Fibroblast of peridontal ligament (primary cell): ENCODE measurements at regions not wholly inside any gene's neighbourhood (a gene's known extent, or its start where the extent isn't known, plus 50 kb on each side); places are given as distances from the start of the nearest gene placed in this dataset.

Experiments
- DNase-seq: peaks from one replicate; pipeline ENCODE4 v3.0.0-alpha.2; 2010; ENCODE audit errors: extremely low read depth

DNA sequence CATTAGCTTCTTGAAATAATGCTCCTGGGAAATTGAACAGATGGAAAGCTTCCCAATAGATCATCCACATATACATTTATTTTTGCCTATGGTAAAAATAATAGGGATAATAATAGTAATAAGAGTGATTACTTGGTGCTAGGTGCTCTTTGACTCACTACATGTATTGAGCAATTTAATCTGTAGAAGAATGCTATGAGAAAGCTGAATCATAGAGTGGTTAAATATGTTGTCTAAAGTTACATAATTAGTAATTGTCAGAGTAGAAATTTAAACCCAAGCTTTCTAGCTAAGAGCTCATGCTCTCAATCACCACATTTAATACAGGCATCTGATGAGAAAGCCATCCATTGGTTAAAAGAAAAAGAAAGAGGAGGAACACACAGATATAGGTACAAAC is 590.5 kb upstream of the SLC8A1 start:
- no peak for DNase-seq

DNA sequence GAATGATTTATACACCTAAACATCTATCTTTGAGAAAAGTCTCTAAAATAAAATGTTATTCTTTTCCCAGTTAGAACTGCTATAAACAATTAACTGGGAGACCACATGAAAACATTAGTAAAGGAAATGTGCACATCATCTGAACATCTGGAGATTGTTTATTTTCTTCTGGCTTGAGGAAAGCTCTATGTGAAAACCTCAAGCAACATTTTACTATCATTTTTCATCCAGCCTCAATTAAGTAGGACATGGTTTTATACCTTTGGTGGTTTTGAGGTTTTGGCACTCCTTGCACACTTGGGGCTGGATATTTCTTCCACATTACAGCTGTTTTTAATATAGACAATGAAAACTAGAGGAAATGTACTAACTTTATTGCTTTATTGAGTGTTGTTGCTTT is 609.5 kb upstream of the SLC8A1 start:
- peak; percentile 86 for DNase-seq

DNA sequence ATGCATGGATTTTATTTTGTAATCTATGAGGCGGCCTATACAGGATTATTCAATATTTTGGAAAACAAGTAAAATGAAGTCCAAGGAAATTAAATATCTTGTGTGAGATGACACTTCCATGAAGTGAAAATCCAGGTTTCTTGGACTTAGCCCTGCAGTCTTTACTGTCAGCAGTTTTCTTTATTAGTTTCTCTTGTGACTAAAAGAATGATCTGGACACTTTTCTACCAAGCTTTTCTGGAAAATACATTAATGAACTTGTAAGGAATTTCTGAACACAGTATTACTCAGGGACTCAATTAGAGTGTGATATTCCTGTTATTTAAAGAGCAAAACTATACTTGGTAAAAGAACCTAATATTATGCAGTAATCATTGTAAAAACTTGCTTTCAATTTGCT is 610.4 kb upstream of the SLC8A1 start:
- DNase-seq, result no peak

DNA sequence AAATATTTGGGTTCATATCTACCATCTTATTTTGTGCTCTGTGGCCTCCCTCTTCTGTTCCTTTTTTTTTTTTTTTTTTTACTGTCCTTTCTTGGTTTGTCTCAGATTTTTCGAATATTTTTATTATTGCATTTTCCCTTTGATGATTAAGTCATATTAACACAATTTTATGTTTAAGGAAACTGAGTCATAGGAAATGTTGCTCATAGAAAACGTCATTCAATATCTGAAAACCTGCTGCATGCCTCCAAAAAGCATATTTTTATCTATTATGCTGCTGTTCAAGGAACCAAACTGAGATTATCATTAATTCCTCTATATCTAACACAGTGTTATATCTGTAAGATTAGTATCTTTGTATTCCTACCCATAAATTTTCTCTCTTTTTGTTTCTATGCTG is 614.3 kb upstream of the SLC8A1 start:
- no peak for DNase-seq

DNA sequence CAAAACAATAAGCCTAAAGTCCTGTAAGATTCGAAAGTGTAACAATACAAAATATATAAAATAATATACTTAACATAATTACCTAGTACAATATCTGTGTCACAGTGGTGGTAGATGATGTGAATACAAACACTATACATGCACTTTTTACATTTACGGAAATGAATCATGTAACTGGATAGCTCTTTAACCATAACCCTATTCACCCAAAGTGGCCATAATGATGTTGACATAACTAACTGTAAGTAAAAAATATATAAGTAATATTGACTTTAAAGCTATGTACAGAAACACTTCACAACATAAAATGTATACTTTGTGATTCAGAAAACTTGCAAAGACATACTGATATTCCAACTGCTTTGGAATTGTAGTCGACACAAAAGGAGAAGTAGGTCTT is 616.9 kb upstream of the SLC8A1 start:
- DNase-seq, result no peak

DNA sequence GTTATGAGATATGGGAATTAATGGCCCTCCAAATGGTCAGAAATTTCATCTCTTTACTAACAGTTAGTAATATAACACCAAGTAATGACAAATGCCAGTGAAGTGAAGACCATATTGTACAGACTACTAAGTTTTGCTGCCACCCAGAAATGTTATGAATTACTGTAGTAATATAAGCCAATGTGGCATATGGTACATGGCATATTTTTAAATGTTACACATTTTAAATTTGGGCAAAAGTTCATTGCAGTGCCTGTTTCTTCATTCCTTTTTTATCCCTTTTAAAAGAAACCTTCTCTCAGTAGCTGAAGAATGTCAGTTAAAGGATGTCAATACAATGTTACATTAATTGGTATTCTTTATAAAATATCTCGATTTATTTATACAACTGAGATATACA is 626.5 kb upstream of the SLC8A1 start:
- DNase-seq, result no peak

DNA sequence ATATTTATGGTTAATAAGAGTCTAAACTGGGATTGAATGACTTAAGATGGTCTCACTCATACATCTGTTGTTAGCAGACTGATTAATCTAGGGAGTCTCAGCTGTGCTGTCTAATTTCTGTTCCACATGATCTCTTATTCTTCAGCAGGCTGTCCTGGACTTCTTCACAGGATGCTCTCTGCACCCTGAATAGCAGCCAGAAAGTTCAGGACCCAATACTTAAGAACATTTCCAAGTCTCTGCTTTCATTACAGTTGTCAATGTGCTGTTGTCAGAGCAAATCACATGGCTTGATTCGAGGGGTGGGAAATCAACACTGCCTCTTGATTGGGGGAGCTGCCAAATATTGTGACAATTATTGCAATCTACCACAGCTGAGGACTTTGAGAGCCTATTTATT is 627.1 kb upstream of the SLC8A1 start:
- DNase-seq, result no peak

DNA sequence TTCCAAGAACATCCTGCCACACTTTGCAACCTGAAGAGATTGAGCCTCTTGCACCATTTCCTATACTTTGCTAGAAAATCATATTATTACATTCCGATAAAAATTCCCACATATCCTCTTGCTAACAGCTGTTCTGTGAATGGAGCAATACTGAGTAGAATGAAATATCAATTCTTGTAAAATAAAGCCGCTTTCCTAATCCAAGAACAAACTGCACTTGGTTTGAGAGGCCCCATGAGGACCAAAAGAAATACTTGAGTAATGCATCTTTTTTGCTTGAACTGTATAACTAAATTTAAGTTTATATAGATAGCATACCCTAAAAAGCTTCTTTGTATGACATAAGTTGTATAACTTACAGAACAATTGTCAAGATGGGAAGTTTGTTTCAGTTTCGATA is 632.4 kb upstream of the SLC8A1 start:
- no peak for DNase-seq

DNA sequence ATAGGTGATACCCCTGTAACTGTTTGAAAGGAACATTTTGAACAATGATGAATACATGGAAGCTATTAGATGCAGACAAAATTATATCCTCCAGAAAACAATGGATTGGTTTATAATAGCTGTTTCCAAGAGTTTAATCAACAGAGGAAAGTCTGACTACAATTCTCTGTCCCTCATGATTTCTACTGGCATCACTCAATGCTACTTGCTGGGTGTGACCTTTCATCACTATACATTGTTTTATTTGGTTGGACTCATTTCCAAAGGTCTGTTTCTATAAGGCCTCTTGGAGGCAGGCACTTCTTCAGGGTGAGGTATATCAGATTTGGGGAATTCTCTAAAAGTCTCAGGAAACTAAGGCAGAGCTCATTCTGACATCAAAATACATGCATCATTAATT is 636.1 kb upstream of the SLC8A1 start:
- DNase-seq, result no peak

DNA sequence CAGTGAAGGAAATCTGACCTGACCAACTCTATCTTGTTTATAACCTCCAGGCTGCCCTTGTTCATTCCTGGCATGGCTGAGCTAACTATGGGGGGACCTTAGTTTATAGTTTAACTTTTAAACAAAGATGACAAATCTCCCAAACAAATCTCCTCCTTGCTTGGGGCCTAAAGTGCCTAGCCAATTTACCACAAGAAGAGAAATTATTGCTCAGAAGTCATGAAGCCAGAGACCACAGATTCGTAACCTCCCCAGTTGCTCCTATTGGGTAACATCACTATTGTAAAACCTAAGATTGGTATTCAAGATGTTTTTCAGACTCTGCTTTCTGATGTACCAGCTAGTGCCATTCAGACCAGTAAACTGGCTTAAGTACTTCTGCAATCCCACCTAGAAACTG is 649.4 kb upstream of the SLC8A1 start:
- peak; percentile 15 for DNase-seq

DNA sequence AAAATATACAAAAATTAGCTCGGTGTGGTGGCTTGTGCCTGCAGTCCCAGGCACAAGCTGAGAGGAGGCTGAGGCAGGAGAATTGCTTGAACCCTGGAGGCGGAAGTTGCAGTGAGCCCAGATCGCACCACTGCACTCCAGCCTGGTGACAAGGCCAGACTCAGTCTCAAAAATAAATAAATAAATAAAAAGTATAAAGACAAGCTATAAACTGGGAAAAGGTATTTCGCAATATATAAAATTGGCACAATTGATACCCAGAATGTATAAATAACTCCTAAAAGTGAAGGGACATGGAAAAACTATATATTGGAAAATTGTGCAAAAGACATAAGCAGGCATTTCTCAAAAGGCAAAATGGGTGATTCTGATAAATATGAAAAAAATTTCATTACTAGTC is 657.9 kb upstream of the SLC8A1 start:
- no peak for DNase-seq

DNA sequence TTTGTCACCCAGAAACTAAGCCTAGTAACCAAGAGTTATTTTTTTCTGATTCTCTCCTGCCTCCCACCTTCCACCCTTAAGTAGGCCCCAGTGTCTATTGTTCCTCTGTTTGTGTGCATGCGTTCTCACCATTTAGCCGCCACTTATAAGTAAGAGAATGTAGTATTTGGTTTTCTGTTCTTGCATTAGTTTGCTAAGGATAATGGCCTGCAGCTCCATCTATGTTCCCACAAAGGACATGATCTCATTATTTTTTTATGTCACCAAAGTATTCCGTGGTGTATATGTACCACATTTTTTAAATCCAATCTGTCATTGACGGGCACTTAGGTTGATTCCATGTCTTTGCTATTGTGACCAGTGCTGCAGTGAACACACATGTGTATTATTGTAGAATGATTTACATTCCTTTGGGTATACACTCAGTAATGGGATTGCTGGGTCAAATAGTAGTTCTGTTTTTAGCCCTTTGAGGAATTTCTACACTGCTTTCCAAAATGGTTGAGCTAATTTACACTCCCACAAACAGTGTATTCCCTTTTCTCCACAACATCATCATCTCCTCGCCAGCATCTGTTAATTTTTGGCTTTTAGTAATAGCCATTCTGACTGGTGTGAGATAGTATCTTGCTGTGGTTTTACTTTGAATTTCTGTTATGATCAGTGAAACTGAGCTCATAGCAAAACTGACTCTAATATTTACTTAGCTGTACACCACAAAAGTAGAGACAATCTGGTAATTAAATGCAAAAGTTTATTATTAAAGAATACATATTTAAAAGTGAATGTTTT is 660.1 kb upstream of the SLC8A1 start:
- DNase-seq, result no peak

DNA sequence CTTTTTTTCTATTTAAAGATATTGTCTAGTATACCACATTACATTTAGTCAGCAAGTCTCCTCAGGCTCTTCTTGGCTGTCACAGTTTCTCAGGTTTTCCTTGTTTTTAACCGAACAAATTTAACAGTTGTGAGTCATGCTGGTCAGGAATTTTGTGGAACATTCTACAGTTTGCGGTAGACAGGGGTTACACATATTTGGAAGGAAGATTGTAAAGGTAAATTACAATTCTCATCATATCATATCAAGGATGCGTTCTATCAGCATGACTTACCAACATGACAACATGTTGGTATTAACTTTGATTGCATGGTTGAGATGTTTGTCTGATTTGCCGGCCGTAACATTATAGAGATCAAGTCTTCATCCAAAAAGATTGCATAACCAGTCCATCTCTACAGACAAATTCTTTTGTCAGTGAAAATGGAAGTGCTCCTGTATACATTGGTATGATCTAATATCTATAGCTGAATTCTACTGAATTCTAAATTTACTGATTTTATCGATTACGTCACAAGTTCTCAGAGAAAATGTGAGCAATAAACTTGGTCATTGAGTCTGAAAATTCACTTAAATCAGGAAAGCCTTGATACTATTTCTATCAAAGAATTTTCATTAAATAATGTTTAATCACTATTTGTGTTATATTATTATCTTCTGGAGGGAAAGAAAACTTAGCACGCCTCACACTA is 664.4 kb upstream of the SLC8A1 start:
- no peak for DNase-seq

DNA sequence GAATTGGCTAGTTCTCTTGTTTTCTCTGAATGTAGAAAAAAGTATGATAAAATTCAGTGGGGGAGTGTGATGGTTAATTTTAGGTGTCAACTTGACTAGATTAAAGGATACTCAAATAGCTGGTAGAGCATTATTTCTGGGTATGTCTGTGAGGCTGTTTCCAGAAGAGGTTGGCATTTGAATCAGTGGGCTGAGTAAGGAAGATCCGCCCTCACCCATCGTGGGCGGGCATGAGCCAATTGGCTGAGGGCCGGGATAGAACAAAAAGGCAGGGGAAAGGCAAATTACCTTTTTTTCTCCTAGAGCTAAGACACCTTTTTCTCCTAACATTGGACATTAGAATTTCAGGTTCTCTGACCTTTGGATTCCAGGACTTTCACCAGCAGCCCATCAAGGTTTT is 667.6 kb upstream of the SLC8A1 start:
- no peak for DNase-seq

DNA sequence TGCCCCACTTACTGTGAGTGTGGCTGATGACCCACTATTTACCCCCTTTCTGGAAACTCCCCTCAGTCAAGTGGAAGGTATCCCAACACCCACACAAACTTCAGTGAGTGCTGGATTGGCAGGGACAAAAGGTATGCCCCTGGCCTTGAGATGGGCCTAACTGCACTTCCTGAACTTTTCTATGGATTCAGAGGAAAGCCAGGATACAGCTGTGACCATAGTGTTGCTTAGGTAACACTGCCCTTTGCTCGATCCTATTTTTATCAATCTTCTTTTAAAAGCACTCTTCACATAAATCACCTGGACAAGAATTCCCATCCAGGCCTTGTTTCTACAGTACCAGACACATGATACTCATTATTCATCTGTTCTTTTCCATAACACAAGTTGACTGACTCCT is 671.5 kb upstream of the SLC8A1 start:
- no peak for DNase-seq

DNA sequence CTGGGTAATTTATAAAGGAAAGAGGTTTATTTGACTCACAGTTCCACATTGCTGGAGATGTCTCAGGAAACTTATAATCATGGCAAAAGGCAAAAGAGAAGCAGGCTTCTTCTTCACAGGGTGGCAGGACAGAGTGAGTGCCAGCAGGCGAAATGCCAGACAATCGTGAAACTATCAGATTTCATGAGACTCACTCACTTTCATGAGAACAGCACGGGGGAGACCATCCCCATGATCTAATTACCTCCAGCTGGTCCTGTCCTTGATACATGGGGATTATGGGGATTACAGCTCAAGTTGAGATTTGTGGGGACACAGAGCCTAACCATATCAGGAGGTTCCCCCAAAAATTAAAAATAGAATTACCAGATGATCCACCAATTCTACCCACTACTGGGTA is 675.5 kb upstream of the SLC8A1 start:
- no peak for DNase-seq

DNA sequence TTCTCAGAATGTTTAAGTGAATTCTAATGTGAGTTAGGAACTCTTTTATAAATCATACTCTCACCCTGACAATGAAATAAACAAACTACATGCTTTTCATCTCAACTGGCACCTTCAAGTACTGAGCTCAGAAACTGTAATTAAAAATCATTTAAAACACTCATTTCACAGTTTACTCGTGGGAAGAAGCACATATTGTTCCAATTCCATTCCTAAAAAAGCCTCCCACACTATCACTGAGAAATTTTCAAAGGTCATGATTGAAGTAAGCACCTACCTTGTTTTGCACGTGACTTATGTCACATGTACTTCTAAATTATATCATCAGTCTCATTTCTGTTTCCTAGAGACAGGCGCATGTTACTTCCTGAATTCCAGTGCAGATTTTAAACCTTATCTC is 678.1 kb upstream of the SLC8A1 start:
- no peak for DNase-seq

DNA sequence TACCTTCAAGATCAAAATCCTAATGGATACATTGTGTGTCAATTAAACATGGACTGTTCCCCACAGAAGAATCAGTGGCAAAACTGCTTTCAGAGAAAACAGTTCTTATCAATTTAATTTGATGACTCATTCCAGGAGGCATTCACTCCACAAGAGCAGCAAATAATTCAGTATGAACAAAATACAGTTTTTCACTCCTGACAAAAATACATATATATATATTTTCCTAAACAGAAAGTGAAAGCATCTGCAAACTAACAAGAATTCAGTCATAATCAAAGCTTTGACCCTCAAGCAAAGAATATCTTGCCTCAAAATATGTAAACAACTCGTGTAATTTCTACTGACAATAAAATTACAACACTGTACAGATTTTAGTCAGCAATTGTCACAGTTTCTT is 685.1 kb upstream of the SLC8A1 start:
- DNase-seq, result peak; percentile 12

DNA sequence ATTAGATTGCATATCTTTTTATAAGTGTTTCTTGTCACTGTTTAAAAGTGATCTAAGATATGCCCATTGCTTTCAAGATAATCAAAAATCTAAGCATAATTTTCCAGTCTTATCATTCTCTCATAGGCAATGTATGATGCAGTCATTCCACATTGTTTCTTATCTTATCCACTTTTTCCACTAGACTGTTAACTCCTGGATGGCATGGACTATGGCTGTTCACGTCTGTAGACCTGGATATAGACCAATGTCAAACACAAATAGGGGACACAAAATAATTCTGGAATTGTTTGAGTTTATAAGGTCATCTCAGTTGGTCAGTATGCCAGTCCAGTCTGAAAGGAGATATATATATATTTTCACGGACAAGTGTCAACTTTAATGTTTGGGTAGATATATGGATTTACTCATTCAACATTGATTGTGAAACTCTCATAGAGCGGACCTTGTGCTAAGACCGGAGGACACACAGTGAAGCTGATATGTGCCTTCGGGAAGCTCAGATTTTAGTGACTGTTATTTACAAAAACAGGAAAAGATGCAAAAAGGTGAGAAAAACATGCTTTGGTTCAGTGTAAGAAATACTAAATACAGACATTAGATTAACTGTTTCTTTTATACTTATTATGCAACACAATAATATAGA is 689.4 kb upstream of the SLC8A1 start:
- DNase-seq, result no peak

DNA sequence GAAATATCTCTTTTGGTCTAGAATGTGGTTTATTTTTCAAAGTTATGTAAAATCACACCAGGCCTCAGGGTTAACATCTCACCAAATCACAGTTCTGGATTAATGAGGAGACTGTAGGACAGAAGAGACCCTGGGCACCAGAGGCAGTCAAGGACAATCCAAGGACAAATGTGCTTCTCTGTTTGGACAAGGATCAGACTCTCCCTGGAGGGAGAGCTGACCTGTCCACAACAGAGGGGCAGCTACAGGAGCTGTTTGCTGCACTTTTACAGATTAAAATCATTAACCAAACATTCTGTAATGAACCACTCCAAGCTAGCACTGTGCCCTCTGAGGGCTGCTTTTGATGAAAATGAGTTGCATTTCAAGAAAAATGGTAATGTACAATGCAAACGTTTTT is 690.6 kb upstream of the SLC8A1 start:
- no peak for DNase-seq

DNA sequence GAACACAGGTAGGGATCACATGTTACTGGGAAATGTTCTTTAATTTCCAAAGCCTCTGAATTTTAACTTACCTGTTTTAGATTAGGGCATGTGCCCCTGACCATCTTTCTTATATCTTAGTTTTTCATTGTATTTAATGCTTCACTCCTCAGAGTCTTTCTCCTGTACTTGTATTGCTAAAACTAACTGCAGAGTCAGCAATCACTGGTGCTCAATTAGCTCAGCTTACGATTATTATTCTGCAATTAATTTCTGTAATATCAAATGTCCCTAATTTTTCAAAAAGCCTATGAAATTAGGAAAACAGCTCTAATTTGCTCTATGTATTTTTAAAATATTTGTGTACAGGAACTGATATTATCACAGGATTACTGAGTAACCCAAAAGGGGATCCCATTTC is 693.2 kb upstream of the SLC8A1 start:
- DNase-seq, result no peak

DNA sequence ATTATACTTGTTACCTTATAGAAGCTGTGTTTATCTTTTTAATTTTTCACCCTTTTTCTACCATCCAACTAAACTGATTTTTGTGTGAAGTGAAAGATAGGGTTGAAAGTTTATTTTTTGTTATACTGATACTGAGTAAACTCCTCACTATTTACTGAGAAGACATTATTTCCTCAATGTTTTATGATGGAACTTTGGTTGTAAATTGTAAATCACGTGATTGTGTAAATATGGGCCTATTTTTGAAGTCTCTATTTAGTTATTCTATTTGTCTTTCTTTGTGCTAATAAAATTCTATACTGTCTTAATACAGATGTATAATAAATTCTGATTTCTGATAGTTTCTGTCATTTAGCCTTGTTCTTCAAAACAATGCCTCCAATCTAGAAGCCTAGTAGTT is 697.2 kb upstream of the SLC8A1 start:
- no peak for DNase-seq

DNA sequence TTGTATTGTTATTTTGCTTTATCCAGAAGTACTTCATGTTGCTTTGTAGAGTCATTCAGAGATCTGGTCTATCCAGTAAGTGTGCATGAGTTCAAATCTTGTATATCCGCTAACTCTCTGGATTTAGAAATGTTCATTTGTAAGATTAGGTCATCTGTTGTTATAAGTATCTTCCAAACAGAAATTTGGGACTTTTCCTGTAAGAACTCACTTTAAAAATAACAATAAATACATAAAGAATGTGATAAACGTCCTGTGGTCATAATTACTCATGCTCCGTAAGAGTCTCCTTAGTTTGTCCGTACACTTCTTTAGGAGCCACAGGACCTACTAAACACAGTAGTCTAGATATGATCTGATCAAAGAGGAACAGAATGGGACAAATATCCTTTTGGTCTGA is 699.9 kb upstream of the SLC8A1 start:
- no peak for DNase-seq
